ENCODE measurements at regions not wholly inside any gene's neighbourhood (a gene's known extent, or its start where the extent isn't known, plus 50 kb on each side); places are given as distances from the start of the nearest gene placed in this dataset.

- TF ChIP-seq CTCF (conservative IDR thresholded peaks at IDR 0.05) (no peak), EZH2 (IDR thresholded peaks at IDR 0.05; ENCODE audit: low read depth) (no peak)
These were observed 187.5 kb upstream of the SOX9 start for GRCh38 chr17:71933306-71933705.

Data from PC-9 (cell line).